ENCODE measurements at regions not wholly inside any gene's neighbourhood (a gene's known extent, or its start where the extent isn't known, plus 50 kb on each side); places are given as distances from the start of the nearest gene placed in this dataset.

DNA sequence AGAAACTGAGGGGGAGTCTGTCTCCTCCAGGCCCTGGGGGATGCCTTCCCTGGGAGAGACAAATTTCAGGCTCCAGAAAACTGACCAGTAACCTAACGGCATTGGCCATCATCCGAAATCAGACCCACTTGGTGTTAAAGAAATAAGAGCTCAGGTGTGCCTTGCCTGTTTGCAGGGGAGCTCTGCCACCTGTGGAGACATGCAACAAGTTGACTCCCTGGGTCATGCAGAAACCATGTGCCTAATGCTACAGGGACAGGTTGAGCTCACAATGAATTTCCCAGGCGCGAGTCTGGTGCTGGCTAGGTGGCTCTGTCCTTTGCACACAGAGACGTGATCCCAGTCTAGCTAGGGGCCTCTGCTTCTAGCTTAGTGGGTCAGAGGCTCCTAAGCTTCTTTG is 95.8 kb upstream of the KIT start:
- Histone ChIP-seq H3K36me3 (ENCODE audit: control insufficient read depth in 2 of 2, extremely low read depth in 1 of 2, insufficient read depth in 2 of 2, low read length in 2 of 2) (no peaks in the 10 kb centered on the region), H2AFZ (ENCODE audit: low read depth, low read length) (no peak overlapping the region), H3K4me3 (replicated peaks in 1 of 3; ENCODE audit: insufficient read depth in 1 of 3, low read depth in 1 of 3, low read length in 3 of 3) (no peak overlapping the region), H4K20me1 (replicated peaks; ENCODE audit: control insufficient read depth, extremely low read depth, insufficient read depth, low read length) (no peaks in the 10 kb centered on the region), H3K4me1 (ENCODE audit: control insufficient read depth, extremely low read depth, insufficient read depth, low read length) (no peaks in the 10 kb centered on the region), H3K9me1 (replicated peaks; ENCODE audit: control insufficient read depth, extremely low read depth, insufficient read depth, low read length) (no peaks in the 10 kb centered on the region), H3K79me2 (ENCODE audit: control insufficient read depth, insufficient read depth, low read length) (no peaks in the 10 kb centered on the region), H3K9me3 (replicated peaks; ENCODE audit: control insufficient read depth, insufficient read depth, low read length) (no peaks in the 10 kb centered on the region), H3K27me3 (ENCODE audit: control insufficient read depth in 2 of 2, insufficient read depth in 2 of 2, low read length in 2 of 2) (no peaks in the 10 kb centered on the region), H3K27ac (ENCODE audit: insufficient read depth, low read depth, low read length) (no peak overlapping the region), H3K9ac (replicated peaks; ENCODE audit: extremely low read depth, insufficient read depth, low read length) (no peak overlapping the region), H3K4me2 (ENCODE audit: insufficient read depth, low read length) (no peak overlapping the region)
- no peak for DNase-seq (ENCODE audit: low read depth, low spot score)
- dilution Hi-C loops (cut with MboI; ENCODE audit: extremely low pct_ligation_motif_present, low sequenced_read_pairs): no loop called here
- no TSS peak for BruUV-seq (replicated peaks)
- ChIA-PET CTCF (no interaction called here), POLR2A (no interaction called here)
- intact Hi-C loops (cut with micrococcal nuclease): no loop called here
- TF ChIP-seq POLR2A (IDR thresholded peaks at IDR 0.05; ENCODE audit: low read depth, low read length): no peak
- TF ChIP-seq FOS (IDR thresholded peaks at IDR 0.05; ENCODE audit: borderline replicate concordance, insufficient read depth, low read length): no peak
- TF ChIP-seq MYC (IDR thresholded peaks at IDR 0.05; ENCODE audit: low read depth, low read length): no peak
- no peak for TF ChIP-seq POLR2AphosphoS5 (IDR thresholded peaks at IDR 0.05; ENCODE audit: insufficient read depth, low read depth, low read length)
- no peak for TF ChIP-seq JUN (IDR thresholded peaks at IDR 0.05; ENCODE audit: borderline replicate concordance, insufficient read depth, insufficient read length, low read depth)
- no peak for TF ChIP-seq MAX (IDR thresholded peaks at IDR 0.05; ENCODE audit: insufficient read depth, insufficient read length)
- TF ChIP-seq CTCF (IDR thresholded peaks at IDR 0.05; ENCODE audit: extremely low read depth in 1 of 2, insufficient read depth in 1 of 2, low read depth in 1 of 2, low read length in 2 of 2): no peak
- no peak for TF ChIP-seq GATA2 (IDR thresholded peaks at IDR 0.05; ENCODE audit: insufficient read depth, insufficient read length, low read depth, low read length)
- no peak for TF ChIP-seq EZH2 (IDR thresholded peaks at IDR 0.05; ENCODE audit: borderline replicate concordance, low read depth, low read length, severe bottlenecking)
- no peak for FAIRE-seq
